GM18519 (cell line): ENCODE measurements at regions not wholly inside any gene's neighbourhood (a gene's known extent, or its start where the extent isn't known, plus 50 kb on each side); places are given as distances from the start of the nearest gene placed in this dataset.

Source experiments
- ATAC-seq: cut with Tn5 transposase; IDR thresholded peaks from one replicate; pipeline ENCODE4 v1.9.1; 2021; ENCODE audit warnings: mild to moderate bottlenecking, moderate library complexity; ENCODE audit not compliant: unreplicated experiment, low FRiP score

DNA sequence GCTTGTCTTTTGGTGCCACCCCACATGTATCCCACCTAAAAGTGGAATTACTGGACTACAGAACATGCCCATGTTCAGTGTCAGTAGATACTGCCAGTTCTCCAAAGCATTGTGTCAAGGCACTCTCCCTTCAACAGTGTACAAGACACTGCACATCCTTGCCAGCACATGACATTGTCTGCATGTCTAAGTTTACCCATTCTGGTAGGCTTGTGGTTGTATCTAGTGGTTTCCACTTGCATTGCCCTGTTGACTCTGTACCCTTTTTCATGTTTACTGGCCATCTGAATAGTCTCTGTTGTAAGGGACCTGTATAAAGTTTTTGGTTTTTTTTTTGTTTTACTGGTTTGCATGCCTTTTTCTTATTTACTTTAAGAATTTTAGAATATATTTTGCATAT, 222.4 kb upstream of the CNR1 start:
- no peak for ATAC-seq

GRCh38 chr6:88386167-88386566, 220.0 kb upstream of the CNR1 start:
- ATAC-seq: no peak

- ATAC-seq: no peak
These were observed 217.0 kb upstream of the CNR1 start for GRCh38 chr6:88383183-88383582.

GRCh38 chr6:88381289-88381642, 215.1 kb upstream of the CNR1 start:
- ATAC-seq: no peak

DNA sequence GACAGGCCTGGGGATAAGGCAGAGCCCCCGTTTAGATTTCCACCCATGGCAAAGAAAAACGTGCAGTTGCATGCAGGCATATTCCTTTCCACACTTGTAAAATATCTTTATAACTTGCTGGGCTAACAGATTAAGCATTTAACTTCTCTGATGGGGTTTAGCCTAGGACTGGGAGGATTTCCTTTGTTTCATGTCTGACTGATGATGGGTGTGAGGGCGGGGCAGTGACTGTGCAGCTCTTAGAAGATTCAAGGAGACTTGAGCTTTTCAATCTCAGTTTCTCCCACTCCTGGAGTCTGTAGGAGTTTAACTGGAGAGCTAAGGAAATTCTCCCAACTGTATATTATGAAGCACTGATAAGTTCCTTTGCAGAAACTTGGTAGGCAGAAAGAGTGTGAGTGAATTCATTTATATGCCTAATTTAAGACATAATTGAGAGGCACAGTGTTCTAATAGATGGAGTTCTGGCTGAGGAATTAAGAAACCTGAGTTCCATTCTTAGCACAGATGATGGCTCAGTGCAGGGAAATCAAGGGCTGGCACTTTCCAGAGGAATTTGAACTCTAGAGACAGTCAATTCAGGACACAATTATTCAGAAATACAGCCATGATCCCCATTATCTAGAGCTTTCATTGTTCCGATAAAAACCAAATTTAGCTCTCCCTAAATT, 214.6 kb upstream of the CNR1 start:
- no peak for ATAC-seq

DNA sequence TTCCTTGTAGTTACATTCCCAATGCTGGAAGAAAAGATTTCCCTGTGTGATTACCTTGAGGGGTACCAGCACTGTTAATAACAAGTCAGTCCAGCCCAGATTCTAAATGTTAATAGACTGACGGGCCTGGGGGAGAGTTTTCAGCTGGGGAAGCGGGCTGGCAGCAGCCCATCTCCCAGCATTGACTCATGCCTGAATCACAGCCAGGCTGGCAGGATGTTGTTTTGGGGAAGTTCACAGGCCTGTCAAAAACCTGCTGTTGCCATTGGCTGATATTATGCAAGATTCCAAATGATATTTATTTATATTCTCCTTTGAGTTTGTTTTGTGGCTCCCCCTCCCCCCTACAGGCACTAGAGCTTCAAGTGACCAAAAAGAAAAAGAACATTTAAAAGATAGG, 213.9 kb upstream of the CNR1 start:
- no peak for ATAC-seq

DNA sequence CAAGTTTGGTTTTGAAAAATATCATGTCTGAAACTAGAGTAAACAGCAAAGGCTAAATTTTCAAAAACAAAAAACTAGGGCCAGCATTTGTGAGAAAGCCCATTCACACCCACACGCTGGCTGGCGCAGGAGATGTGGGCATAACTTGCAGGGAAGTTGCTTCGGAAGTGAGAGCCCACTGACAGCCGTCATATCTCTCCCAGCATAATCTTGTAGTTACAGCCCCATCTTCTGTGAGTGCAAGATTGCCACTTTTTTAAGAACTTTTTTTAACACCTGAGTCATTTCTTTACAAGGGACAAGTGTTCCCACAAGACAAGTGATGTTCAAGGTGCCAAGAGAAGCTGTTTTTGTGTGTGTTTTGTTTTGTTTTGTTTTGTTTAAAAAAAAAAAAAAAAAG, 212.5 kb upstream of the CNR1 start:
- ATAC-seq: no peak

GRCh38 chr6:88377976-88378568, 211.9 kb upstream of the CNR1 start:
- no peak for ATAC-seq

GRCh38 chr6:88376768-88377387, 210.7 kb upstream of the CNR1 start:
- no peak for ATAC-seq

DNA sequence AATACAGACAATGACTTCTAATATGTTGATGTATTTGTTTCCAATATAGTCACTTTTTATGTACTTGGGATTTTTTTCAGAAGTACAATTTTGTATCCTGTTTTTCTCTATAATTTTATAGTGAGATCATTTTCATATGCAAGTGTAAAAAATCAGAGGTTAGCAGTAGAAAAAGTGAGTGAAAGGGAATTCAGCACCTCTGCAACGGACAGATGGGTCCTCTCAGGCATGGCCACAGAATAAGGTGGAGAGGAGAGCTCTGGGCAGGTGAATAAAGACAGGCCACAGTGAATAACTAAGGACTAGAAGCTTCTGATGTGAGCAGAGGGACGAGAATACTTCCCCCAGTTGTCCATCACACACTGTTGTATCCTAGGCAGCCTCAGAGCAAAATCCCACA, 210.1 kb upstream of the CNR1 start:
- ATAC-seq: no peak

- no peak for ATAC-seq
These were observed 208.4 kb upstream of the CNR1 start for GRCh38 chr6:88374553-88374952.

GRCh38 chr6:88371480-88371879, 205.3 kb upstream of the CNR1 start:
- ATAC-seq: no peak

DNA sequence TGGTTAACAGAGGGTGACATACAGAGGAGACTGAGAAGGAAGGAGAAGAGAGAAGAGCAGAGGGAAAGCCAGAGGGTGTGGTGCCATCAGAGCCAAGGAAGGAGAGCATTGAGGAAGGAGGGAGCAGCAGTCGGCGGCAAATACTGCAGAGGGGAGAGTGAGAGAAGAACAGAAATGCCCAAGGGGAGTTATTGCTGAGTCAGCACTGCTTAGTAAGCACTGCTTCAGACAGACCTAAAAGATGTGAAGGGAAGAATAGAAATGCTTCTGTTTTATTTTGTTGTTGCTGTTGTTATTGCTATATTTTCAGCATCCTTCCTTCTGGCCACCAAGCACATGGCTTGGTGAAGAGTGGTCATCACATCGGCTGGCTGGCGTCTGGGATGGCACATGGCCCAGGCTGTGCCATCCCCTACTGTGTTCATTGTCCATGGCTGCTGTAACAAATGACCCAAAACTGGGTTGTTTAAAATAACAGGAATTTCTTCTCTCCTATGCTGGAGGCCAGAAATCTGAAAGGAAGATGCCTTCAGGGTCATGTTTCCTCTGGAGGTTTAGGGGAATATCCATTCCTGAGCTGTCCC, 204.1 kb upstream of the CNR1 start:
- ATAC-seq: no peak

GRCh38 chr6:88369262-88369661, 203.1 kb upstream of the CNR1 start:
- ATAC-seq: no peak

DNA sequence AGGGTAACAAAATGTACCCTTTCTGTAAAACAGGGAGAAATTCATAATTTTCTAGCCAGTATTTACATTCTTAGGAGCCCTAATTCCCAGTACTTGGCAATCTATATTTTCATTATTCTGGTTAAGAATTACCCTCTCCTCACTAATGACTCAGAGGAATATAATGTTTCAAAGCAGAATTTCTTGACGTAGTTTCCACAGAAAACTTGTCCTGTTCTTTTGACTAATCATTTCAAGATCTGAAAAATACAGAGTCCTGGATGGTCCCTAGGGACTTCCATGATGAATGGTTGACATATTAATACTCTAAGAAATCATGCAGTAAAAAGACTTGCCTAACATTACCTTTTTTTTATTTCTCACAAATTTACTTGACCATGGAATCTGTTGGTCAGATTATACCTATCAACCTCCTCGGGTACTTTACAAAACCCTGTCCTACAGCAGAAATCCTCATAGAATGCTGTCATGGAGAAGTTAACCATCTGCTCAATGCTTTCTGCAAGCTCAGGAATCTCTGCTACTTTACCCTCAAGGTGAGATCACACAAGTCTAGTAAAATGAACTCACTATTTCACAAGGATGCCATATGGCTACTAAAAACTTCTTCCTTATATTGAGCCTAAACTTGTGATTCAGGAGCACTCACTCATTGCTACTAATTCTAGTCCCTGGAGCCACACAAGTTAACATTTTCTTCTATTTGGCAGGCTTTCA, 202.1 kb upstream of the CNR1 start:
- ATAC-seq: no peak

- no peak for ATAC-seq
These were observed 201.1 kb upstream of the CNR1 start for GRCh38 chr6:88367248-88367647.

- ATAC-seq: no peak
These were observed 200.5 kb upstream of the CNR1 start for GRCh38 chr6:88366672-88367071.

DNA sequence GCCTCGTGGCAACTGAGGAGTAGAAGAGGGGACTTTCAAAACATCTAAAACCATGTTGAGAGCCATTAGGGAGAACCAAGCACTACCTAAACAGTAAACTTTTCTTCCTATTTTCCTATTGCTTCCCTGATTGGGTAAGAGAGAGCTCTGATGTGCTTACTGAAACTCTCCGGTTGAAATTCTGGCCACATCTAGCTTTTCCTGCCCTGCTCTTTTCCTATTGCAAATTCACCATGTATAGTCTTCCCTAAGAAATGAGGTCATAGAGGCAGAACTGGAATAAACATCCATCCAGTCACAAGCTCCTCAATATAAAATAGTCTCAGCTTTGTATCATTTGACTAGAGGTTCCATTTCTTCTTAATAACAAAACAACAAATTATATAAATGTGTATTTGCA, 199.5 kb upstream of the CNR1 start:
- no peak for ATAC-seq

GRCh38 chr6:88365230-88365629, 199.1 kb upstream of the CNR1 start:
- ATAC-seq: no peak

DNA sequence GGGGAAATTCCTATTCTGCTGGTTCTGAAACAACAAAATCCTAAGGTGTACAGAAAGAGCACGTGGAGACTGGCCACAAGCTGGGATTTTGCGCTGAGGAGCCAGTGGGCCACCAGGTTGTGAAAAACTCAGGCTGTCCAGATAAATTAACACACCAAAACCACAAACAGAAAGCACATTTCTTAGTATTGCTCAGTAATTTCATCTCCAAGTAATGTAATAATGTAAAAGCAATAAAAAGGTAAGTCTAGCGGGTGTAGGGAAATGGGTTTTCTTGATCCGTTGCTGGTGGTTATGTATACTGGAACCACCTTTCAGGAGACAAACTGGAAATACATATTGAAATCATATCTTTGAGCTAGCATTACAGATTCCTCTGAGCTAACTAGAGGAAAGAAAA, 195.6 kb upstream of the CNR1 start:
- ATAC-seq: no peak

- ATAC-seq: no peak
These were observed 195.2 kb upstream of the CNR1 start for GRCh38 chr6:88361298-88361697.
